SK-N-MC (cell line): ENCODE measurements at regions not wholly inside any gene's neighbourhood (a gene's known extent, or its start where the extent isn't known, plus 50 kb on each side); places are given as distances from the start of the nearest gene placed in this dataset.

Experiments
- EZH2 ChIP-seq: fragments of 200-600 bp; sonication (generic); IDR thresholded peaks from one replicate; pipeline ENCODE4 v1.6.1; 2017; ENCODE audit warnings: antibody characterized with exemption
- FOXP2 ChIP-seq: optimal IDR thresholded peaks from 2 replicates; pipeline ENCODE3; 2011; ENCODE audit warnings: mild to moderate bottlenecking, moderate library complexity; ENCODE audit not compliant: insufficient read depth; ENCODE audit errors: extremely low read length, control extremely low read depth

- no peak for TF ChIP-seq EZH2
- no peak for TF ChIP-seq FOXP2
Observed at GRCh38 chr1:30615076-30615795, 108.1 kb downstream of the MATN1 start.
